Mesenchymal stem cell (in vitro differentiated cells and primary cell): ENCODE measurements at regions not wholly inside any gene's neighbourhood (a gene's known extent, or its start where the extent isn't known, plus 50 kb on each side); places are given as distances from the start of the nearest gene placed in this dataset.

Source experiments
- DNase-seq: peaks from one replicate; pipeline ENCODE4 v3.0.0-alpha.2; 2013
- H2AFZ ChIP-seq: one replicate; pipeline ENCODE4 v1.6.1; 2013; ENCODE audit warnings: low read depth, mild to moderate bottlenecking, control low read depth, inconsistent platforms, low read length, moderate library complexity
- H2AK5ac ChIP-seq: 2 replicates; pipeline ENCODE4 v1.6.1; 2013; ENCODE audit warnings: low read length, moderate library complexity, mild to moderate bottlenecking, inconsistent platforms; ENCODE audit not compliant: severe bottlenecking
- H2BK120ac ChIP-seq: one replicate; pipeline ENCODE4 v1.6.1; 2013; ENCODE audit warnings: low read depth, mild to moderate bottlenecking, inconsistent platforms, low read length, moderate library complexity
- H2BK12ac ChIP-seq, 2 experiments: one replicate each; pipeline ENCODE4 v1.6.1; 2013; ENCODE audit warnings: inconsistent platforms in 2 of 2, low read length in 2 of 2, mild to moderate bottlenecking in 2 of 2, moderate library complexity in 2 of 2, control low read depth in 1 of 2
- H2BK15ac ChIP-seq: one replicate; pipeline ENCODE4 v1.6.1; 2013; ENCODE audit warnings: mild to moderate bottlenecking, low read depth, inconsistent platforms; ENCODE audit not compliant: poor library complexity, severe bottlenecking
- H2BK5ac ChIP-seq: 2 replicates; pipeline ENCODE4 v1.6.1; 2013; ENCODE audit warnings: low read depth, mild to moderate bottlenecking, low read length, control low read depth, inconsistent platforms; ENCODE audit not compliant: poor library complexity, severe bottlenecking
- H3K14ac ChIP-seq, 2 experiments: one replicate each; pipeline ENCODE4 v1.6.1; 2013; ENCODE audit warnings: inconsistent platforms in 2 of 2, low read length in 2 of 2, control low read depth in 1 of 2, mild to moderate bottlenecking in 1 of 2, moderate library complexity in 1 of 2
- H3K18ac ChIP-seq, 2 experiments: one replicate each; pipeline ENCODE4 v1.6.1; 2013; ENCODE audit warnings: inconsistent platforms in 2 of 2, low read length in 2 of 2, control low read depth in 1 of 2, low read depth in 1 of 2, mild to moderate bottlenecking in 1 of 2
- H3K23ac ChIP-seq, 2 experiments: one replicate each; pipeline ENCODE4 v1.6.1; 2013; ENCODE audit warnings: inconsistent platforms in 2 of 2, low read length in 2 of 2, mild to moderate bottlenecking in 2 of 2, moderate library complexity in 2 of 2, control low read depth in 1 of 2
- H3K27ac ChIP-seq: 2 replicates; pipeline ENCODE4 v1.5.1; 2013; ENCODE audit warnings: mild to moderate bottlenecking, moderate library complexity, low read length, control low read depth, inconsistent platforms; ENCODE audit not compliant: poor library complexity, severe bottlenecking
- H3K27me3 ChIP-seq, 2 experiments: 2 replicates each; pipeline versions ENCODE4 v1.6.1 to v1.7.0; 2013; ENCODE audit warnings: low read length in 2 of 2, mild to moderate bottlenecking in 2 of 2, moderate library complexity in 2 of 2, control low read depth in 1 of 2, inconsistent platforms in 1 of 2; ENCODE audit not compliant: control insufficient read depth in 1 of 2, insufficient read depth in 1 of 2
- H3K36me3 ChIP-seq, 2 experiments: 2 replicates each; pipeline versions ENCODE4 v1.6.1 to v1.7.0; 2013; ENCODE audit warnings: low read length in 2 of 2, control low read depth in 1 of 2, inconsistent platforms in 1 of 2, low read depth in 1 of 2, mild to moderate bottlenecking in 1 of 2; ENCODE audit not compliant: insufficient read depth in 2 of 2, control insufficient read depth in 1 of 2
- H3K4ac ChIP-seq, 2 experiments: one replicate each; pipeline ENCODE4 v1.6.1; 2013; ENCODE audit warnings: inconsistent platforms in 2 of 2, low read length in 2 of 2, mild to moderate bottlenecking in 2 of 2, moderate library complexity in 2 of 2, control low read depth in 1 of 2, low read depth in 1 of 2
- H3K4me1 ChIP-seq: 2 replicates; pipeline ENCODE4 v1.6.1; 2013; ENCODE audit warnings: low read depth, low read length, control low read depth; ENCODE audit not compliant: control insufficient read depth, insufficient read depth
- H3K4me2 ChIP-seq: 2 replicates; pipeline ENCODE4 v1.6.1; 2013; ENCODE audit warnings: low read length, mild to moderate bottlenecking, inconsistent platforms; ENCODE audit not compliant: poor library complexity, severe bottlenecking
- H3K4me3 ChIP-seq, 2 experiments: 2 replicates each; pipeline versions ENCODE4 v1.5.1 to v1.7.0; 2013; ENCODE audit warnings: low read length in 2 of 2, mild to moderate bottlenecking in 2 of 2, control low read depth in 1 of 2, low read depth in 1 of 2; ENCODE audit not compliant: insufficient read depth in 1 of 2
- H3K79me1 ChIP-seq: replicated peaks from 2 replicates; pipeline ENCODE4 v1.6.1; 2013; ENCODE audit warnings: mild to moderate bottlenecking, control low read depth, low read length, inconsistent platforms; ENCODE audit not compliant: poor library complexity, severe bottlenecking
- H3K9ac ChIP-seq: 2 replicates; pipeline ENCODE4 v1.7.0; 2013; ENCODE audit warnings: mild to moderate bottlenecking, low read length, moderate library complexity
- H3K9me3 ChIP-seq: 2 replicates; pipeline ENCODE4 v1.7.0; 2013; ENCODE audit warnings: mild to moderate bottlenecking, low read length; ENCODE audit not compliant: control insufficient read depth
- H4K8ac ChIP-seq: one replicate; pipeline ENCODE4 v1.6.1; 2013; ENCODE audit warnings: inconsistent platforms, mild to moderate bottlenecking, low read length, moderate library complexity
- H4K91ac ChIP-seq: one replicate; pipeline ENCODE4 v1.6.1; 2013; ENCODE audit warnings: mild to moderate bottlenecking, low read length, inconsistent platforms
- WGBS: methylation state at CpG from one replicate; pipeline ENCODE4 v1.1.7; 2013; ENCODE audit warnings: mixed read lengths; 5-methylcytosine and 5-hydroxymethylcytosine counted together

DNA sequence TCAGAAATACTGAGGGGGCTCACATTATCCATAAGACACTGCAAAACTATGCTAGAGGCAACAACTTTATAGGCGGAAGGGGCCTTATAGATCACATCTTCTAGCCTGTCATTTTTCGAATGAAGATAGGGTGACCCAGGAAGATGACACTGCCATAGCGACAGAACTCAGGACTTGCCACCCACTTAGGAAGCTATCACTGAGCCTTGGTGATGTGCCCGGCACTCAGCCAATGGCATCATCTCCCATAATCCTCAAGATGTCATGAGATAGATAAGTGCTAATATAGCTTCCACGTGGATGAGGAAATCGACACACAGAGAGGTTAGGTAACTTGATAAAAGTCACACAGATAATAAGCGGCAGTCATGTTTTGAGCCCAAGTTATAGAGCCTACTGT, 346.6 kb downstream of the DHX15 start:
- Histone ChIP-seq H3K36me3 (no peaks in the 10 kb centered on the region), H3K27me3 (no peaks in the 10 kb centered on the region), H3K4me1 (no peaks in the 10 kb centered on the region), H2BK15ac (no peak overlapping the region), H3K9me3 (no peaks in the 10 kb centered on the region), H3K4me2 (no peak overlapping the region), H3K4ac (no peak overlapping the region), H2BK120ac (no peak overlapping the region), H3K23ac (no peak overlapping the region), H3K9ac (no peak overlapping the region), H2BK12ac (no peak overlapping the region), H3K14ac (no peak overlapping the region), H2BK5ac (no peak overlapping the region), H3K18ac (no peak overlapping the region), H3K4me3 (no peak overlapping the region), H3K79me1 (no peaks in the 10 kb centered on the region), H4K8ac (no peak overlapping the region), H3K27ac (no peak overlapping the region), H2AK5ac (no peak overlapping the region), H2AFZ (no peak overlapping the region), H4K91ac (no peak overlapping the region)
- WGBS, result 97% methylated on average over 6 of the region's 7 CpGs
- DNase-seq, result no peak

DNA sequence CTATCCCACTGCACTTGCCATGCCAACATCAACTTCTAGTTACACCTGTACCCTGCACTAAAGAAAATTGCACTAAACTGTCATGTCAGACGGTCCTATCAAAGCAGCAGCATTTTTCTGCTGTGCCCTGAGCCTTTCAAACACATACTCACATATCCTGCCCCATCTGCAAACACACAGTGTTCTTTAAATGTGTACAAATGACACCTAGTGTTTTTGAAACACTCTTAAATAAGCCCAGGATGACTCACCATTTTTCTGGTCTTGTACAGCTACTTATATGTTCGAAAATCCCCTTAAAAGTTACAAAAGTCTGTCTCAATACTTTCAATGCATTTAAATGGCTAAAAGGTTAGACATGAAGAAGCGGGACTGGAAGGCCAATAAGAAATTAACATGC, 346.7 kb upstream of the PPARGC1A start:
- Histone ChIP-seq H4K8ac (no peak overlapping the region), H2AK5ac (no peak overlapping the region), H3K4ac (no peak overlapping the region), H3K9me3 (no peaks in the 10 kb centered on the region), H3K18ac (no peak overlapping the region), H3K4me1 (no peaks in the 10 kb centered on the region), H2BK15ac (no peak overlapping the region), H2BK120ac (no peak overlapping the region), H2BK5ac (no peak overlapping the region), H3K27ac (no peak overlapping the region), H2BK12ac (no peak overlapping the region), H3K79me1 (no peaks in the 10 kb centered on the region), H3K27me3 (no peaks in the 10 kb centered on the region), H3K14ac (no peak overlapping the region), H3K9ac (no peak overlapping the region), H3K36me3 (no peaks in the 10 kb centered on the region), H2AFZ (no peak overlapping the region), H4K91ac (no peak overlapping the region), H3K4me2 (no peak overlapping the region), H3K4me3 (no peak overlapping the region), H3K23ac (no peak overlapping the region)
- 67% methylated on average over 3 of the region's 3 CpGs for WGBS
- DNase-seq, result peak; percentile 20

DNA sequence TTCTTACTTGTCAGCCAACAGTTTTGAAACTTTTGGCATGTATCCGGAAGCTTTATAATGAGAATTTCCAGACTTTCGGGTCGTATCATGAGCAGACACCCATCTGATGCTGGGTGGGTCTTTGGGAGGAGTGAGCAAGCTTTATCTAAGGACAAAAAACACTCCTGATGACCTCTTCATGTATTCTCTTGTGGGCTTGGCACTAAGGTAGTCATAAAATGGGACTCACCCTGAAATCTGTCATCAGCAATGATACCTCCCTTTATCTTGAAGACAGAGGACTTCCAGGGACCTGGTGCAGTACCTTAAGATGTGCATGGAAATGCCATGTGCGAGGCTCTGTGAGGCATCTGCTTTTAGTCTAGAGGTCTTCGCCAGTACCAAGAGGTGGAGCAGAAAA, 346.3 kb upstream of the PPARGC1A start:
- Histone ChIP-seq H4K8ac (no peak overlapping the region), H3K4me2 (no peak overlapping the region), H3K27ac (no peak overlapping the region), H2BK12ac (no peak overlapping the region), H3K4me1 (no peaks in the 10 kb centered on the region), H2AFZ (no peak overlapping the region), H4K91ac (no peak overlapping the region), H3K36me3 (no peaks in the 10 kb centered on the region), H3K4ac (no peak overlapping the region), H2BK5ac (no peak overlapping the region), H3K9ac (no peak overlapping the region), H3K18ac (no peak overlapping the region), H3K9me3 (no peaks in the 10 kb centered on the region), H2BK15ac (no peak overlapping the region), H3K27me3 (no peaks in the 10 kb centered on the region), H3K79me1 (no peaks in the 10 kb centered on the region), H2BK120ac (no peak overlapping the region), H3K14ac (no peak overlapping the region), H2AK5ac (no peak overlapping the region), H3K4me3 (no peak overlapping the region), H3K23ac (no peak overlapping the region)
- DNase-seq, result no peak
- WGBS, result 94% methylated on average over 5 of the region's 5 CpGs

DNA sequence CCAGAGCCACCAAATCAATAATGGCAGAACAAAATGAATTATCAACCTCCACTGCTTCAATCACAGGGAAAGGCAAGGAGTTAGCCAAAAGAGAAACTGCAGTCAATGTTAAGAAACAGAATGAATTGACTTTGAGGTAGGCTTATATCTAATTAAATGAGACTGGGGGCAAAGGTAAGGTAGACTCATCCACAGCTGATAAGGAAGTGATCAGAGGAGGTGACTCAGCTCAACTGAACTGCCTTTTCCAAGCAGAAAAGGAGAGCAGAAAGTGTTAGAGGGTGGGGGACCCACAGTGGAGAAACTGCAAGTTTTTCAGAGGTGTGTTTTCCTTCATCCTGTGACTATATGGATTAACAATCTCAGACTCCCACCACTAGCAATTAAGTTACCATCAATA, 345.8 kb upstream of the PPARGC1A start:
- H3K9ac ChIP-seq, result no peak overlapping the region
- H3K27me3 ChIP-seq, result no peaks in the 10 kb centered on the region
- H2BK120ac ChIP-seq, result no peak overlapping the region
- no peak overlapping the region for H2BK5ac ChIP-seq
- H3K79me1 ChIP-seq, result no peaks in the 10 kb centered on the region
- no peak overlapping the region for H2BK15ac ChIP-seq
- H3K4me3 ChIP-seq, result no peak overlapping the region
- no peak overlapping the region for H3K27ac ChIP-seq
- no peak overlapping the region for H2AFZ ChIP-seq
- no peak for DNase-seq
- H3K9me3 ChIP-seq, result no peaks in the 10 kb centered on the region
- no peaks in the 10 kb centered on the region for H3K4me1 ChIP-seq
- H3K14ac ChIP-seq, result no peak overlapping the region
- no peak overlapping the region for H2BK12ac ChIP-seq
- H3K18ac ChIP-seq, result no peak overlapping the region
- no peaks in the 10 kb centered on the region for H3K36me3 ChIP-seq
- H4K91ac ChIP-seq, result no peak overlapping the region
- H4K8ac ChIP-seq, result no peak overlapping the region
- no peak overlapping the region for H2AK5ac ChIP-seq
- no peak overlapping the region for H3K4me2 ChIP-seq
- no peak overlapping the region for H3K23ac ChIP-seq
- H3K4ac ChIP-seq, result no peak overlapping the region
